ENCODE measurements at regions not wholly inside any gene's neighbourhood (a gene's known extent, or its start where the extent isn't known, plus 50 kb on each side); places are given as distances from the start of the nearest gene placed in this dataset.

GRCh38 chr2:35787302-35788031 lies 568.1 kb upstream of the CRIM1 start:
- H3K4me3 Mint-ChIP-seq: no peak overlapping the region
- no peak overlapping the region for H3K27ac Mint-ChIP-seq
- H3K36me3 Mint-ChIP-seq: peaks cover 23% of the 10 kb centered on the region
- no peak for DNase-seq (ENCODE audit: low spot score)
- peaks cover 10% of the 10 kb centered on the region for H3K4me1 Mint-ChIP-seq
- ChIA-PET CTCF (no interaction called here), POLR2A (no interaction called here)
- TF ChIP-seq MAX (CRISPR knock-in tag; IDR thresholded peaks at IDR 0.05) (no peak), TEAD4 (CRISPR knock-in tag; IDR thresholded peaks at IDR 0.05) (no peak), FOXP4 (CRISPR knock-in tag; IDR thresholded peaks at IDR 0.05) (no peak)
- peaks cover 37% of the 10 kb centered on the region for H3K9me3 Mint-ChIP-seq
- no peaks in the 10 kb centered on the region for H3K27me3 Mint-ChIP-seq (ENCODE audit: low read depth)
- no peak for ATAC-seq

GRCh38 chr2:35785564-35785963 lies 570.0 kb upstream of the CRIM1 start:
- Mint-ChIP-seq H3K36me3 (peaks cover 42% of the 10 kb centered on the region), H3K27me3 (ENCODE audit: low read depth) (no peaks in the 10 kb centered on the region), H3K4me3 (no peak overlapping the region), H3K9me3 (peaks cover 55% of the 10 kb centered on the region), H3K27ac (no peak overlapping the region), H3K4me1 (peaks cover 7% of the 10 kb centered on the region)
- CTCF ChIA-PET: no interaction called here
- ATAC-seq (no peak), DNase-seq (ENCODE audit: low spot score) (no peak)
- POLR2A ChIA-PET: no interaction called here
- TF ChIP-seq NFATC4 (CRISPR knock-in tag; IDR thresholded peaks at IDR 0.05) (no peak), HMGXB4 (CRISPR knock-in tag; IDR thresholded peaks at IDR 0.05) (no peak), TEAD1 (CRISPR knock-in tag; IDR thresholded peaks at IDR 0.05) (no peak), SMAD4 (CRISPR knock-in tag; IDR thresholded peaks at IDR 0.05) (no peak), ZNF317 (CRISPR knock-in tag; IDR thresholded peaks at IDR 0.05; ENCODE audit: borderline replicate concordance, low read depth) (no peak), ZBTB43 (CRISPR knock-in tag; IDR thresholded peaks at IDR 0.05) (no peak), MLX (CRISPR knock-in tag; IDR thresholded peaks at IDR 0.05) (no peak), RORB (CRISPR knock-in tag; IDR thresholded peaks at IDR 0.05) (no peak), USF1 (CRISPR knock-in tag; IDR thresholded peaks at IDR 0.05) (no peak), TEAD4 (CRISPR knock-in tag; IDR thresholded peaks at IDR 0.05) (no peak), CREM (CRISPR knock-in tag; IDR thresholded peaks at IDR 0.05) (no peak), ARID4B (CRISPR knock-in tag; IDR thresholded peaks at IDR 0.05; ENCODE audit: borderline replicate concordance) (no peak), PRRX2 (CRISPR knock-in tag; IDR thresholded peaks at IDR 0.05) (no peak), NR3C1 (CRISPR knock-in tag; conservative IDR thresholded peaks at IDR 0.05; ENCODE audit: low read depth) (no peak), ZNF512 (CRISPR knock-in tag; IDR thresholded peaks at IDR 0.05; ENCODE audit: borderline replicate concordance) (no peak), CBFB (CRISPR knock-in tag; IDR thresholded peaks at IDR 0.05; ENCODE audit: low read depth) (no peak)

All from WTC11 (cell line).